ENCODE measurements at regions not wholly inside any gene's neighbourhood (a gene's known extent, or its start where the extent isn't known, plus 50 kb on each side); places are given as distances from the start of the nearest gene placed in this dataset.
"Not testable (repeated sequence)": the region's sequence is repeated elsewhere in the genome, so short reads cannot be mapped to it uniquely, and the experiment has no call there.

- DNase-seq (ENCODE audit: low read depth in 1 of 2, low spot score in 1 of 2): no peak
- Histone ChIP-seq H3K27ac (replicated peaks) (no peak overlapping the region), H3K27me3 (ENCODE audit: insufficient read depth, poor library complexity, severe bottlenecking) (no peaks in the 10 kb centered on the region), H3K4me3 (replicated peaks; ENCODE audit: insufficient read depth, low read length) (no peak overlapping the region)
- no peak for TF ChIP-seq REST (IDR thresholded peaks at IDR 0.05; ENCODE audit: insufficient replicate concordance, low read depth)
- no peak for TF ChIP-seq SPI1 (IDR thresholded peaks at IDR 0.05; ENCODE audit: borderline replicate concordance, low read depth)
Measured at GRCh38 chr6:76940191-76940590, 523.1 kb downstream of the HTR1B start.

DNA sequence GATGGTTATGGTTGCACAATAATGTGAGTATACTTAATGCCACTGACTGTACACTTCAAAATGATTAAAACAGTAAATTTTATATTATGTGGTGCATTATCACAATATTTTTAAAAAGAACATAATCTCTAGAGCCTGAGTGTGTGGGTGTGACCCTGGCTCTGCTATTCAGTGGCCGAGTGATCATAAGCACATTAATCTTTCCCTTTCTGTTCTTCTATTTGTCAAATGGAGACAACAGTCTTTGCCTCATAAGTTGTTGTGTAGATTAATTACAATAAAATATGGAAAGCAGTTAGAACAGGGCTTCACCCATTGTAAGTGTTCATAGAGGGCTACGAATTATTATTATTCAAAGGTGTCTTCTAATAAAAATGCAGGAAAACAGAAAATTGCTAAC lies 548.6 kb downstream of the HTR1B start:
- Histone ChIP-seq H3K4me3 (replicated peaks; ENCODE audit: insufficient read depth, low read length) (no peak overlapping the region), H3K27ac (replicated peaks) (no peak overlapping the region), H3K27me3 (ENCODE audit: insufficient read depth, poor library complexity, severe bottlenecking) (no peaks in the 10 kb centered on the region)
- DNase-seq (ENCODE audit: low read depth in 1 of 2, low spot score in 1 of 2): no peak
- TF ChIP-seq GABPA (IDR thresholded peaks at IDR 0.05; ENCODE audit: low read depth): no peak
- no peak for TF ChIP-seq SPI1 (IDR thresholded peaks at IDR 0.05; ENCODE audit: borderline replicate concordance, low read depth)
- TF ChIP-seq REST (IDR thresholded peaks at IDR 0.05; ENCODE audit: insufficient replicate concordance, low read depth): no peak
- TF ChIP-seq, protein P1, sequence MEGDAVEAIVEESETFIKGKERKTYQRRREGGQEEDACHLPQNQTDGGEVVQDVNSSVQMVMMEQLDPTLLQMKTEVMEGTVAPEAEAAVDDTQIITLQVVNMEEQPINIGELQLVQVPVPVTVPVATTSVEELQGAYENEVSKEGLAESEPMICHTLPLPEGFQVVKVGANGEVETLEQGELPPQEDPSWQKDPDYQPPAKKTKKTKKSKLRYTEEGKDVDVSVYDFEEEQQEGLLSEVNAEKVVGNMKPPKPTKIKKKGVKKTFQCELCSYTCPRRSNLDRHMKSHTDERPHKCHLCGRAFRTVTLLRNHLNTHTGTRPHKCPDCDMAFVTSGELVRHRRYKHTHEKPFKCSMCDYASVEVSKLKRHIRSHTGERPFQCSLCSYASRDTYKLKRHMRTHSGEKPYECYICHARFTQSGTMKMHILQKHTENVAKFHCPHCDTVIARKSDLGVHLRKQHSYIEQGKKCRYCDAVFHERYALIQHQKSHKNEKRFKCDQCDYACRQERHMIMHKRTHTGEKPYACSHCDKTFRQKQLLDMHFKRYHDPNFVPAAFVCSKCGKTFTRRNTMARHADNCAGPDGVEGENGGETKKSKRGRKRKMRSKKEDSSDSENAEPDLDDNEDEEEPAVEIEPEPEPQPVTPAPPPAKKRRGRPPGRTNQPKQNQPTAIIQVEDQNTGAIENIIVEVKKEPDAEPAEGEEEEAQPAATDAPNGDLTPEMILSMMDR (IDR thresholded peaks at IDR 0.05; ENCODE audit: insufficient read depth, low read length): no peak
- TF ChIP-seq POLR2AphosphoS5 (IDR thresholded peaks at IDR 0.05; ENCODE audit: low read depth): no peak

- not testable (repeated sequence) for DNase-seq (ENCODE audit: low read depth in 1 of 2, low spot score in 1 of 2); H3K27ac ChIP-seq (replicated peaks); H3K4me3 ChIP-seq (replicated peaks; ENCODE audit: insufficient read depth, low read length); H3K27me3 ChIP-seq (ENCODE audit: insufficient read depth, poor library complexity, severe bottlenecking)
Measured at GRCh38 chr6:76905541-76905940, 557.8 kb downstream of the HTR1B start.

GRCh38 chr6:76892542-76892941 lies 570.7 kb downstream of the HTR1B start:
- H3K4me3 ChIP-seq (replicated peaks; ENCODE audit: insufficient read depth, low read length): no peak overlapping the region
- TF ChIP-seq, protein P1 (IDR thresholded peaks at IDR 0.05; ENCODE audit: insufficient read depth, low read length): no peak
- no peak for TF ChIP-seq GABPA (IDR thresholded peaks at IDR 0.05; ENCODE audit: low read depth)
- TF ChIP-seq SPI1 (IDR thresholded peaks at IDR 0.05; ENCODE audit: borderline replicate concordance, low read depth): no peak
- TF ChIP-seq POLR2AphosphoS5 (IDR thresholded peaks at IDR 0.05; ENCODE audit: low read depth): no peak
- no peak for TF ChIP-seq REST (IDR thresholded peaks at IDR 0.05; ENCODE audit: insufficient replicate concordance, low read depth)
- DNase-seq (ENCODE audit: low read depth in 1 of 2, low spot score in 1 of 2): no peak
- H3K27me3 ChIP-seq (ENCODE audit: insufficient read depth, poor library complexity, severe bottlenecking): no peaks in the 10 kb centered on the region
- no peak overlapping the region for H3K27ac ChIP-seq (replicated peaks)

All from HL-60 (cell line).